ENCODE measurements at regions not wholly inside any gene's neighbourhood (a gene's known extent, or its start where the extent isn't known, plus 50 kb on each side); places are given as distances from the start of the nearest gene placed in this dataset.

DNA sequence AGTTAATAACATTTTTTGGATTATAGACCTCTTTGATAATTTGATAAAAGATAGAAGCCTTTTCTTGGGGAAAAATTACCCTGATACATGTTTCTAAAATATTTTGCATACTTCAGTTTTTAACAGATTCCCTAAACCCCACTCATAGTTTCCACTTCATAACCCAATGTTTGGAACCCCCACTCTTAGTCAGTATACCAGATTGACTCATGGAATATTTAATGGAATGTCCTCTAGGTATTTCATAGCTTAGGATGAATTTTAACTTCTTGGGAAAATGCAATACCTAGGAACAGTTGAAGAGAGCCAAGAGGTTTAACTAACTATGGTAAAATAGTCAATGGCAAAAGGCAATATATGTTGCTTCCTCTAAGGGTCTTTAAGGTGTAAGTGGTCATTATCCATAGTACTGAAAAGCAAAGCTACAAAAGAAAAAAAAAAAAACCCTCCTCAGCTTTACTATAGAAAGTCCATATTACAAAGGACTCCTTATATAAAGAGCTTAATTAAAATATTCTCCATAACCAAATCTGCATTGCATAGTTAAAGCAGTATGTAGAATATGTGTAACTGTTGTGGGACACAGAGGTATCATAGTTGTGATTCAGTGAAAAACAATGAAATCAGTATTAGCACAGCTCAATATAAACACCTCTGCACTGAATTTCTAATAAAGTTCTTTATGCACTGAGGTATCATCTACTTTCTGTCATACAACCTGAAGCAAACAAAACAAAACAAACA lies 159.9 kb downstream of the PCDH7 start:
- DNase-seq, result no peak

DNA sequence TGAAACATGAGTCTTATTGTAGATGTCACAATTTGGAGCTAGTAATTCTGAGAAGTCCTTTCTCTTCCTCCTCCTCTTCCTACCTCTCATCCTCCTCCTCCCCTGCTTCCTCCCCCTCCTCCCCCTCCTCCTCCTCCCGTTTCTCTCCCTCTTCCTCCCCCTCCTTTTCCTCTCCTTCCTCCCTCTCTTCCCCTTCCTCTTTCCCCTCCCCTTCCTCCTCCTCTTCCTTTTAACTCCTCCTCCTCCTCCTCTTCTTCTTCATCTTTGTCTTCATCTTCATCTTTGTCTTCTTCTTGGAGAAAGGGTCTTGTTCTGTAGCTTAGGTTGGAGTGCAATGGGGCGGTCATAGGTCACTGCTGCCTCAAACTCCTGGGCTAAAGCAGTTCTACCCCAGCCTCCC lies 161.8 kb downstream of the PCDH7 start:
- DNase-seq, result no peak

DNA sequence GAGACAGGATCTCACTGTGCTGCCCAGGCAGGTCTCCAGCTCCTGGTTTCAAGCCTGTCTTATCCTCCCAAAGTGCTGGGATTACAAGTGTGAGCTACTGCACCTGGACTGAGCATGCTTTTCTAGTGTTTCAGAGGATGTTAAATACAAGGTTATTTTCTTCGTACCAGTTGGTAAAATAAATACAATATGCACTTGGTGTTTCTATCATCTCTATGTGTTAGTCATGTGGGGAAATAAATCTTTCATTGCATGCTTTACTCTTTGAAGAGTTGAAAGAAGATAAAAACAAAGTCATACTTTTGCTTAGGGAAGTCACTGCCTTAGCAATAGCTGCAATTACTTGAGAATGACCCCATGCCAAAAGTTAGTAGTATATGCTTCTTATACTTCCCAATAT lies 162.3 kb downstream of the PCDH7 start:
- DNase-seq, result no peak

DNA sequence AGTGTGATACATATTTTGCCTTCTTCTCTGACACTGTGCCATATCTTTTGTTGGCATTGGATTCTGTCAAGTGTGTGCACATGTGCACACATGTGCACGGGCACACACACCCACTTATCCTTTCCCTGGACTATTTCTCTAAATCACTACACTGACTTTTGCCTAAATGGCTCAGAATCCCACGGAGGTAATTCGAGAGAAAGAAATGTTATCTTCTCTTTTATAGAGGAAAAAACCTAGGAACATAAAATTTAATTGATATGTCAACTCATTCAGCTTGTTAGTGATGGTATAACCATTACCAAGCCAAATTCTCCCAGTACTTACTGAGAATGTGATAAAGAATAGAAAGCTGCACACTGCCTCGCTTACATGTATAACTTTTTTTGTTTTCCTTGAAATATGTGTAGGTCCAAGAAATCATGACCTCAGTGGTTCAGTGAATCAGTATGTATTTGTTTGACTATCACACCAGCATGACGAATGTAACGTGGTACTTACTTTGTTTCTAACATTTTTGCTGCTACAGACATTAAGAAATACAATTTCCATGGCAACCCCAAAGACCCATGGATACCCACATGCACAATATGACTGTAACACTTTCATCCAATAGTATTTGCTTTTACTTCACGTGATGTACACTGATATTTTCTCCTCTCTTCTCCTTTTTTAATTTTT lies 163.0 kb downstream of the PCDH7 start:
- DNase-seq, result no peak

DNA sequence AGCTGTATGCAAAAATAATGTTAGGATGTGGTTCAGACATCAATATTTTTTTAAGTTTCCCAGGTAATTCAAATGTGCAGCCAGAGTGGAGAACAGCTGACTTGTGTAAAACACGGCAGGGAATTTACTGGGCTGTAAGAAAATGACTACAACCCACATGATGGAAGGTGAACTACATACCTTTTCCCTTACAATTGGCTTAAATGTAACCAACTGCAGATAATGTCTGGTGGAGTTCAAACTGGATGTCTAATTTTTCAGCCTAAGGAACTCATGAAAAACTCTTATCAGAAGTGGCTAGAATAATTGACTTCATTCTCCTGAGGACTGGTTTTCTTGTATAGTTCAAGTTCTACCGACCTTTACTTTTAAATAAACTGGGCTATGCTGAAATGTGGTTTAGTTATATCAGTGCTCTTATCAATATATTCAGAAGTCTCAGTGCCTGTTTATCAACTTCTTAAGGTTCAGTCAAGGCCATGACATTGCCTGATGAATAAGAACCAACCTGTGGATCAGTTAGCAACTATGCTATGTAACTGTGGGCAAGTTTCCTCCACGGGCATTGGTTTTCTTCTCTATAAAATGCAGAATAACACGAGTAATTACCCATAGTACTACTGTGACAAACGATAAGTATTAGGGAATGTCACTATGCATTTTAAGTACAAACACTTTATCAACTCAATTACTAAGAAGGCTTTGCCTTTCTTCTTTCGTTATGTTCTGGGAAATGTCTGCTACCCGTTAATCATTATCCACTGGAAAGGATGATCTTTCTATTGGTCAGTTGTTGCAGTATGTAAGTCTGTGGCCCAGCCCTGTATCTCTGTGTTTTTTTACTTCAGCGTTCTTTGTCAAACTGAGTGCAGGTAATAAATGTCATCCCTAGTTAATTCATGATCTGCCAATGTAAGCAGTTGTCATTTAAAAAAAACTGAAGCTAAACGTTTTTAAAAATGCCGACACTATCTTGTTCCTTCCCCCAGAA lies 181.6 kb downstream of the PCDH7 start:
- DNase-seq, result no peak

DNA sequence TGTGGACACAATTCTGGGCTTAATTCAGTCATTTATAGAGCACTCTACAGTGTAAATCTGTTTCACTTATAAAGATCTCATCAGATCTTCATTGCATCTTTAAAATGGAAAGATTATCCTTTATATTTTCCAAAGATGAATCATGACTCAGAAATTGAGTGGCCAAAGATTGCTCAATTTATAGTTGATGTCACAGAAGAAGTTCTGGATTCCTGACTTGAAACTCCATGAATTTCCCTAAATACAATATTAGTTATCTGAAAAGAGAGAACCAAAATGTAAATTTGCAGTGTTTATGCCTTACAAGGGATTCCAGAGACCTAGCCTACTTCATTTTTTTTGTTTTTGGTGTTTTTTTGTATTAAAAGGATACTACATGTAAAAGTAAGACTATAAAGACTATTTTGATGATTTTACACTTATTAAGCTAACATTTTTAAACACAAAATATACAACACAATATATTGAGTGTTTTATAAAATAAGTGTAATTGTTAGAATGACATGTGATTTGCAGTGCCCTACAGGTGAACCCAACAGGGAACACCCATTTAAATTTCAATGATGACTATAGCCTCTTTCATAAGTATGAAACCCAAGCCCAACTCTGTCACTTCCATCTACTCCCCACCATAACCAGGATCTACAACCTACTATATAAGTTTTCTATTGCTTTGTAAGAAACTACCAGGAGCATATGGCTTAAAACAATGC lies 183.5 kb downstream of the PCDH7 start:
- DNase-seq, result no peak

DNA sequence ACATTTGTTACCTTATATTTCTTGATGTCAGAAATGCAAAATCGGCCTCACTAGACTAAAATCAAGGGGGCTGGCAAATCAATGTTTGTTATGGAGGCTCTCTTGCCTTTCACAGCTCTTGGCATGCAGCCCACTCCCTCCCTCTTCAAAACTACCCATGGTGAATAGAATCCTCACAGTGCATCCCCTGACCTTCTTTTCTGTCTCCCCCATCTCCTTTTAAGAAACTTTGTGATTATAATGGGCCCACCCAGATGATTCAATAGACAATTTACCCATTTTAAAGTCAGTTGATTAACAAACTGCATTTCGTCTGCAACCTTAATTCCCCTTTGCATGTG lies 184.0 kb downstream of the PCDH7 start:
- no peak for DNase-seq

DNA sequence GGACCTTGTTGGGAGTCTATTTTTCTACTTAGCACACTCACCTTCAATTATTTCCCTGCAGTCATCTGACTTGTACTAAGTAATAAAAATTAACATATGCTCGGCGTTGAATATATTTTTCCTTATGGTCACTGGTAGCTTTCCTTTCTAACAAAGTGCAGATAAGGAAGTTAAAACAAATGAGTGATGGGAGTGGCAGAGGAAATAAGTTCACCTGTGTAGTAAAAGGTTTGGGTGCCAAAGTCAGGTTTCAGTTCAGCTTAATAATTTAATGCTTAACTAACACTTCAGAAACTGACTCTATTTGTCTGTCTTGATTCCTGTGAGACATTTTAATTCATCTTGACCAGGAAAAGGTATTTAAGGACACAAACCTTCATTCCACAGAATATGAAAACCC lies 184.4 kb downstream of the PCDH7 start:
- DNase-seq, result no peak

DNA sequence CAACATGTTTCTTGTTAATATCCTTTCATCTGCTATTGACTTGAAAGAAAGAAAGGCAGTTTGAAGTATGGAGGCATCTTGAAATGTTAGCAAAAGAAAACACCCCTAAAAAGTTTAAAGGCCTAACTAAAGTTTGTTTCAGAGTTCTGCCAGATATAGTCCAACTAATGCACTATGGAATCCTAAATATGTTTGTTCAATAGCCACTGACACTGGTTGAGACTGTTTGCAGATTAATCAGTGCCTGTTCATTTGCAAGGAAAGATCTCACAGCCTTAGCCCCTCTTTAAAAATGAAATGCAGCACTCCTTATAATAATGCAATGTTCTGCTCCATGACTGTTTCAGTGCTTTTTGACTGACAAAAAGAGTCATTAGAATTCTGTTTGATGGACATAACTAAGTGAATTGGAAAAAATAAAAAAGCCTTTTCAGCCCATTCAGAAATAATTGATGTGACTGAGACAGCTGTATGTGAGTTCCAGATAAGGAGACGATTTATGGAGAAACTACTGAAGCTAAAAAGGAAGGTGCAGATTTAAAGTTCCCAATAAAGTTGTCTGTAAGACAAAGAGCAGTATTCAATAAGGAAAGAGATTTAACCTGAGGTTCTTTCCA lies 192.0 kb downstream of the PCDH7 start:
- DNase-seq, result no peak

DNA sequence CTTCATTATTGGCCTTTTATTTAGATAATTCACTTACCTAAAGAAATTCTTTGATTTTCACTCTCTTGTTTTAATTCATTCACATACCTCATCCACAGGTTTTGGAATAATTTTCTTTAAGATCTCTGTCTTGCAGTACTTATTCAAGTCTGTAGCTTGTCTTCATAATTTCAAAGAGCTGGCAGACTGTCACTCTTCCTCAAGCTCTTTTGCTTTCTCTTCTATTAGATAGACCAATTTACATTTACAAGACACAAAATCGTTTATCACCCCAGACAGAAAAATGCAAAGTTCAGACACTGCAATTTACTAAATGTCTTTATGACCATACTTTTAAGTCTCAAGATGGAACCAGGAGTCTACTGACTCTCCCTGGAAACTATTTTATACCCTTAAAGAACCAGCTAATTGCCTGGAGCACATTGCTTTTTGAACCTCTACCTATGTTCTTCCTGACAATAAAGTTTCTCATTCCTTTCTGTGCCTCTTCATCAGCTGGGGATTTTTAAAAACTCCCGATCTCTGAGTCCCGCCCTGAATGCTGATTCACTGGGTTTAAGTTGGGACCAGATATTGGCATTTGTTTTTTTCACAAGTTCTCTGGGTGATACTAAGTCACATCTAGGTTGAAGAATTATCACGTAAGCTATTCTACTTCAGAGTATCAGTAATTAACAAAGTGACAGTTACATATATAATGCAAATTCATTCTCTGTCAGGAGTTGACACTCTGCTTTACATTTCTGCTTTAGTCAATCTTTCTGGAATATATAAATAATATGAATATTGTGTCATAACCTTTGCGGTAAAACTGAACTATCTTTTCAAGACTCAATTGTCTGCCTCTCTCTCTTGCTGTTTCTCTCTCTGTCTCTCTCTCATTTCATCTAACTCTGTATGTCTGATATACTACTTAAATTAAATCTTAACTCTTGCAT lies 196.4 kb downstream of the PCDH7 start:
- no peak for DNase-seq

DNA sequence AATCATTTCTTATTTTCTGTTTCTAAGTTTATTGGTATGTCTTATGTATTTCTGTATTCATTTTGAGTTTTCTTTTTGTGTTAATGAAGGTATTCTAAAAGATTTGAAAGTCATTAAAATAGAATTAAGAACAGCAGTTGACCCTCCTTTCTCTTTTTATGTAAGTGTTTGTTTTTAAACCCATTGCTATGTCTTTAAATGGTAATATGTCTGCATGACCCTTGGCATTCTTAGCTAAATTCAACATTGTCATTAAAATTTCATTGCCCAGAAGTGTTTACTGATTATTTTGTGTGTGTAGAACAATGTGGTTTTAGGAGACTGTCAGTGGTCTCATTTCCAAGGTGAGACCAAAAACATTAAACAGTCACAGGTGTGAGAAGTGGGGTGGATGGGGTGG lies 197.8 kb downstream of the PCDH7 start:
- DNase-seq, result no peak

DNA sequence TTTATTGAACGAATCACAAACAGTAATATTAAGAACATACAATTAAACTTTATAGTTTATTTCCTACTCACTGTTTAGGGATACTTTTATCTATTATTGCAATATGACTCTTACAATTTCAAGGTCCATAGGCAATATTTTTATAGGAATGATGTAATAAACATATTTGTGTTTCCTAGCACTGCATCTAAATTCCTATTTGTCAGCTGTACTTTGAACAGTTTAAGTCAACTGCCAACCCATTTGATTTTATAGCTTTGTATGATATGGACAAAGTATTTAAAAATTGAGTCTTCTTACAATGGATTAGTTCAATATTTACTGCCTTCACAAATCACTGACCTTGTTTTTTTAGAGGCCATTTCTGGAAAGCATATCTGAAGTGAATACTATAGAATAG lies 199.3 kb downstream of the PCDH7 start:
- DNase-seq, result no peak

DNA sequence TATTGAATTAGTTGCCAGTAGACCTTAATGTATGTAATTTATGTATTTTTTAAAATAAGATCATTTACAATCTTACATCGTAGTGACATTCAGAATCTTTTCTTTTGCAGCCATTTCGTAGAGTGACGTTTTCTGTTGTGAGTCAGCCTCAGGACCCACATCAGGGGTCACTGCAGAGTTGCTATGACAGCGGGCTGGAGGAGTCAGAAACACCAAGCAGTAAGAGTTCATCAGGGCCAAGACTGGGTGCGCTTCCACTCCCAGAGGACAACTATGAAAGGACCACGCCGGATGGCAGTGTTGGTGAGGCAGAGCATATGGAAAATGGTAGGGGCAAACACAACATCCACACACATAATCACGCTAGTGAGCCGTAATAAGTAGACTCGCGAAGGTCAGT lies 199.9 kb downstream of the PCDH7 start:
- DNase-seq, result no peak

DNA sequence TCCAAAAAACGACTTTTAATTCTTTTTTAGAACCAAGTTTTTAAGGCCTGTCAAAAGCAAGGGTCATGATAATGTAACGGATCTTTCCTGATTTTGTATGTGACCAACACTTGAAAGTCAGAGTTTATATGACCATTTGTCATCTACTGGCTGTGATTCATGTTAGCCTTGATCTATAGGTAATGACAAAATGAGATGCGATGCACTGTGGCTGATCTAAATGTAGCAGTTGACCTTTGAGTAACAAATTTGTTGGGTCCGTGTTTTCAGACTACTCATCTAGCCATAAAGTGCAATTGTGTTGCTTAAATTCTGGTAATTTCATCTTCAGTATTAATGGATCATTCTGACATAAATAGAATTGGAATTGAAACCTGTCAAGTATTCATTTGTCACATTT lies 202.5 kb downstream of the PCDH7 start:
- DNase-seq, result no peak

DNA sequence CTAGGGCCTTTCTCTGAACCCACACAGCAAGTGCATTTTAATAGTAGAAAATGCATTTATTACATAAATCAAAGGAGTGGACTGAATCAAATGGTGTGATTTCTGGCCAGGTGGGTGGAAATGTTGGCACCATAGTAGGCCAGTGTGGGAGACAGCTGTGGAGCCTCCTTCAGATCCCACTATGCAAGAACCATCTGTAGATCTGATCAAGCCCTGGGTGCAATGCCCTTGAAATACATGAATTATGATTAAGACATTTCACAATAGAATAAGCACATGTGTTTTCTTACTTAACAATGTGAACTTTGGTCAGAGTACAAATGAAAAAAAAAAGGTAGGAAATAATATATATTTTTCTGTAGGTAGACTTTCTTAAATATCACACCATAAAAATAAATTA lies 204.3 kb downstream of the PCDH7 start:
- DNase-seq, result no peak

DNA sequence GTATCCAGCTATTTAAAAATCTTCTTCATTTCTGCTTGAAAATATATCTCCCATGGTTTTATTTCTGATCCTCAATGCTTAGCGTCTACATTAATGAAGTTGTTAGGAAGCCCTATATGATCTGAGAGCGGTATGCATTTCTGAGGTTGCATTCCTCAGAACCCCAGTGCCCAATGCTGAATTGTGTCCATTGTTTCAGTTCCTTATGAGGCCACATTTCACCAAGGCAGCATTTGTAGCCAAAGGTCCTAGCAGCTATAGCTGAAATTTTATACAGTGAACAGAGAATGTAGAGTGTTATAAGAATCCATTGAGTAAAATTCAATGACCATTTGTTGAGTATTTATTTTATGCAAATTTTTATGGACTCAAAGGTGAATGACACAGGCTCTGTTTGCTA lies 209.5 kb downstream of the PCDH7 start:
- DNase-seq, result no peak

DNA sequence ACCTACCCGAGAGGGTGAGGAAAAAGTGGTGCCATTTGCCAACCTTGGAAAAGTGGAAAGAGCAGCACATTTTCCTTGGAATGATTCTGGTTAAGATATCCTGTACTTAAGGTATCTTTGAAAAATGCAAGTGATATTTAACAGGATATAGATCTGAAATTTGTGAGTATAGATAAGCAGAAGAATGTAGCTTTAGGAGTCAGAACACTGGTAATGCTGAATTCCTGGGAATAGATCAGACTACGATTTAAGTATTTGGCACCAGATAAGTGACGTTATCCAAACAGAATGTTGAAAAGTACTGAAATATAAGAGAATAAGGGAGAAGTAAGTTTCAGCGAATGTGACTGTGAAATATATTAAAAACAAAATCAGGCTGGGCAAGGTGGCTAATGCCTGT lies 210.1 kb downstream of the PCDH7 start:
- DNase-seq, result no peak

DNA sequence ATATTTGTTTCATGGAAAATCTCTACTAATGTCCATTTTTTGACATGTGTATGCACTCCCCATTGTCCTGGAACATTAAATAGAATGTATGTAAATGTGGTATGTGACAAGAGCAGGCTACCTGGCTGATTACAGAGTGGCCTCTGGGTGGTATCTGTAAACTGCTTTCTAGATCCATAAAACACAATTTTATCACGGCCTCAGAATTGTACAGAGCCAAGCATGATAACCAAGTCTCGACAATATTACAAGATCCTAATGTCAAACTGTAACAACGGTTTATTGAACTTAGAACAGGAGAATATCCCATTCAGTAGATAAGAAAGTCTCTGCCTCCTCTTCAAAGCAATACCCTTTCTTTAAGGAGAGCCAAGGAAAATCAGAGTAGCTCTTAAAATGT lies 212.4 kb downstream of the PCDH7 start:
- DNase-seq, result no peak

DNA sequence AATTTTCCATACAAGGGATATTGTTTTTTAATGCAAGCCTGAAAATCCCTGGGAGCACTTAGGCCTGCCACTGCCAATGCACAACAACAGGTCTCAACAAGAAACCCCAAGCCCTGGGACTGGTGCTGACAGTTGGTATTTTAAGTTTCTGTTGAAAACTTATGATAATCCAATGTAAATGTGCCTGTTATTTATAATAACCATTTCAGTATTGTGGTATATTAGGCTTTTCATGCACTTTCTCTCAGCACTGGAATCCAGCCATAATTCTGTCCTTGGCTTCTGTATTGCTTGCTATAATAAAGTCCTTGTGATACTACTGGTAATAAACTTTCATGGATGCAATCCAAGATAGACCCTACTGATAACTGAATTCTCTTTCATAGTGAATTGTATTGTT lies 218.9 kb downstream of the PCDH7 start:
- DNase-seq, result no peak

DNA sequence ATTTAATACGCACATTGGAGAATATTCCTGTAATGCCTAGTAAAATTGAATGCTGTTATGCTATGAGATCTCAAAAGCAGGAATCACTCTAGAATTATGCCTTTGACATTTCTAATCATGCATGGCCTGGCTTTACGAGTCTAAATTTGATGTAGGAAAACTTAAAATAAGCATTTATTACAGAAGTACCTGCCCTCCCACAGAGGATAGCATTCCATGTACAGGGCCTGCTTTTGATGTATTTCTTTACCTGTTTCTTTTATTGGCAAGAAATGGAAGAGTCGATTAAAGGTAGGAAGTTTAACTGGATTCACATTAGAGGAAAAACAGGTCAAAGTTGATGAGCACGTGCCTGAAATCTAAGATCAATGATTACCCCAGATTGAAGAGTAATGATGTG lies 219.5 kb downstream of the PCDH7 start:
- no peak for DNase-seq

DNA sequence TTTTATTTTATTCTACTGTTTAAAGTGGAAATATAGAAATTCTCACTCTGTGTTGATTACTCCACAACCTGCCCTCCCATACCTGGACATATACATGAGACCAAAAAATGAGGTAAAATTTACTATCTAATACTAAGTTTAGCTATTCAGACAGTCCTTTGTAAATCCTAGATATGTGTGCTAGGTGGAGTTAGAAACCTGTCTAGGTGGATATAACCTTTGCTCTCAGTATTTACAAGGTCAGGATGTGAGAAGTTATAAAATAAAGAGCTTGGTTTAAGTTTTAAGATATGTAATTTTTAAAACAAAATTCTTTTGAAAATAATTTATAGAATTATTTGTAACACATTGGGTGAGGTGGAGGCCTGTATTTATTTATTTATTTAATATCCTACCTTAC lies 221.5 kb downstream of the PCDH7 start:
- no peak for DNase-seq

DNA sequence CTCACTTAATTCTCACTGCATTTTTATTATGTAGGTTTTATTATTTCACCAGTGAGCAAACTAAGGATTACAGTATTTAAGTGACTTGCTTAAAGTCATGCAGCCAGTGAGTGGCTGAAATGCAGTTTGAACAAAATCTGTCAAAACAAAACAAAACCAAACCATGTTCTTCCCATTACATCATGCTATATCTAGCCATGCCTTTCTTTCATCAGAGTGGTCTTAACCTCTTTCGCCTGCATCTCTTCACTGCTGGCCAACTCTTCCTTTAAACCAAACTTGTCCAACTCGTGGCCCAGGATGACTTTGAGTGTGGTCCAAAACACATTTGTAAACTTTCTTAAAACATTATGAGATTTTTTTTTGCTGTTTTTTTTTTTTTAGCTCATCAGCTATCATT lies 223.2 kb downstream of the PCDH7 start:
- no peak for DNase-seq

Measured in right hindlimb (tissue), 1 donor.